Keratinocyte (primary cell): ENCODE measurements at regions not wholly inside any gene's neighbourhood (a gene's known extent, or its start where the extent isn't known, plus 50 kb on each side); places are given as distances from the start of the nearest gene placed in this dataset.

Experiments
- DNase-seq: peaks from one replicate; pipeline ENCODE4 v3.0.0-alpha.2; 2011; ENCODE audit warnings: low read depth, missing footprints, low spot score
- FAIRE-seq: peaks from 2 replicates; lab custom pipeline; 2011; peaks lifted over from hg19 to GRCh38; lab: Jason Lieb, UNC
- H2AFZ ChIP-seq: 2 replicates; pipeline ENCODE4 v1.6.0; 2012; ENCODE audit warnings: low read length, control low read depth, inconsistent platforms; ENCODE audit not compliant: control insufficient read depth
- H3K27ac ChIP-seq: 2 replicates; pipeline ENCODE4 v1.5.1; 2011; ENCODE audit warnings: low read length; ENCODE audit not compliant: control insufficient read depth, insufficient read depth
- H3K27me3 ChIP-seq: 3 replicates; pipeline ENCODE4 v1.6.0; 2011; ENCODE audit warnings: low read length; ENCODE audit not compliant: control insufficient read depth, insufficient read depth; ENCODE audit errors: extremely low read depth
- H3K36me3 ChIP-seq, 2 experiments: 2 replicates in 1 of 2; 3 replicates in 1 of 2; pipeline ENCODE4 v1.5.1; 2011; ENCODE audit warnings: low read length in 2 of 2, mild to moderate bottlenecking in 1 of 2; ENCODE audit not compliant: control insufficient read depth in 2 of 2, insufficient read depth in 2 of 2; ENCODE audit errors: extremely low read depth in 1 of 2
- H3K4me1 ChIP-seq: 3 replicates; pipeline ENCODE4 v1.5.1; 2011; ENCODE audit warnings: low read length; ENCODE audit not compliant: control insufficient read depth, insufficient read depth; ENCODE audit errors: extremely low read depth
- H3K4me2 ChIP-seq: 3 replicates; pipeline ENCODE4 v1.6.0; 2011; ENCODE audit warnings: low read depth, low read length; ENCODE audit not compliant: control insufficient read depth, insufficient read depth; ENCODE audit errors: extremely low read depth
- H3K4me3 ChIP-seq, 3 experiments: fragments of 200-600 bp in 1 of 3; sonication (generic) in 1 of 3; 2 replicates in 2 of 3; 3 replicates in 1 of 3; pipeline ENCODE4 v1.5.1; 2011 to 2016; ENCODE audit warnings: low read length in 3 of 3, mild to moderate bottlenecking in 3 of 3, control low read depth in 2 of 3, inconsistent platforms in 1 of 3, low read depth in 1 of 3, mixed read lengths in 1 of 3, mixed run types in 1 of 3, moderate library complexity in 1 of 3; ENCODE audit not compliant: control insufficient read depth in 2 of 3, insufficient read depth in 2 of 3; ENCODE audit errors: extremely low read depth in 1 of 3
- H3K79me2 ChIP-seq: 2 replicates; pipeline ENCODE4 v1.6.0; 2012; ENCODE audit warnings: low read length; ENCODE audit not compliant: control insufficient read depth, insufficient read depth
- H3K9ac ChIP-seq: 3 replicates; pipeline ENCODE4 v1.6.0; 2011; ENCODE audit warnings: low read length; ENCODE audit not compliant: control insufficient read depth, insufficient read depth; ENCODE audit errors: extremely low read depth
- H3K9me1 ChIP-seq: 3 replicates; pipeline ENCODE4 v1.6.0; 2011; ENCODE audit warnings: low read length; ENCODE audit not compliant: control insufficient read depth, insufficient read depth; ENCODE audit errors: extremely low read depth
- H3K9me3 ChIP-seq: 2 replicates; pipeline ENCODE4 v1.5.1; 2012; ENCODE audit warnings: low read depth, low read length; ENCODE audit not compliant: control insufficient read depth
- H4K20me1 ChIP-seq: 3 replicates; pipeline ENCODE4 v1.6.0; 2011; ENCODE audit warnings: low read length; ENCODE audit not compliant: control insufficient read depth, insufficient read depth; ENCODE audit errors: extremely low read depth
- EZH2 ChIP-seq: IDR thresholded peaks from one replicate; pipeline ENCODE4 v1.6.1; 2012; ENCODE audit warnings: inconsistent platforms, mild to moderate bottlenecking, low read length, moderate library complexity
- dilution Hi-C: fragments of 300-500 bp; cut with MboI; formaldehyde crosslinking; loops from one replicate; pipeline ENCODE4 v1.7.0; 2020; ENCODE audit warnings: low sequenced_read_pairs; ENCODE audit not compliant: extremely low pct_ligation_motif_present
- TF ChIP-seq, protein P1 (sequence below), 3 experiments: IDR thresholded peaks in 1 of 3; conservative IDR thresholded peaks in 1 of 3; optimal IDR thresholded peaks in 1 of 3; 2 replicates in 2 of 3; 3 replicates in 1 of 3; pipeline versions ENCODE3 to v1.5.1; 2011; ENCODE audit warnings: low read length in 3 of 3, mild to moderate bottlenecking in 3 of 3, moderate library complexity in 2 of 3, control low read depth in 1 of 3, inconsistent platforms in 1 of 3; ENCODE audit not compliant: insufficient read depth in 2 of 3; ENCODE audit errors: extremely low read depth in 1 of 3

DNA sequence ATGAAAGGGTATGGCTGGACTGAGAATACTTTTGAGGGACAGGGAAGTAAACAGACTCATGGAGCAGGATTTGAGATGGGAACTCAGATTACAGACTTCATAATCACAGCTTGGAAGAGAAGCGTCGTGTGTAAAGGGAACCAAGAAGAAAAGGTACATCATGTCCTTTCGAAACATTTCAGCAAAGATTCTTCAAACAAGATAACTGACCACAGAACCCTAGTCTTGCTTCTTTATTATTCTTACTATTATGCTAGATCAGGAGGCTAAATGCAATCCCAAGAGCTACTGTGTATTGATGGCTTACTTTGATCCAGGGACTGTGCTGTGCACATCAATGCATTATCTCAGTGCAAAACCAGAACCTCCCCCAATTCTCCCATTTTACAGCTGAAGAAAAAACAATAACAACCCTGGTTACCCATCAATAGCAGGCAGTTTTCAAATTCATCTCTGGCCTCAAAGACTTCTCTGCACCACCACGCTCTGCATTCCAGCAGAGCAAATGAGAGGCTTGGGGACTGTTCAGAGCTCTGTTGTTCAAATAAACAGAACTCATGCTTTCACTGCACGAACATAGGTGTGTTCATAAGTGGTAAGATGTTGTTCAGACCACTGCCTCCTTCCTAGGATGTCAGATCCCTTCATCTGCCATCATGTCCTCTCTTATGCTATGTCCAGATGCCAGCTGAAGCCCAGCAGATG is 104.8 kb upstream of the NAV2 start:
- H4K20me1 ChIP-seq = no peaks in the 10 kb centered on the region
- DNase-seq = no peak
- no peaks in the 10 kb centered on the region for H3K36me3 ChIP-seq
- no peak overlapping the region for H3K9ac ChIP-seq
- dilution Hi-C loops = no loop called here
- no peaks in the 10 kb centered on the region for H3K9me1 ChIP-seq
- H3K4me3 ChIP-seq = no peak overlapping the region
- no peaks in the 10 kb centered on the region for H3K79me2 ChIP-seq
- H3K27ac ChIP-seq = no peak overlapping the region
- TF ChIP-seq, protein P1, sequence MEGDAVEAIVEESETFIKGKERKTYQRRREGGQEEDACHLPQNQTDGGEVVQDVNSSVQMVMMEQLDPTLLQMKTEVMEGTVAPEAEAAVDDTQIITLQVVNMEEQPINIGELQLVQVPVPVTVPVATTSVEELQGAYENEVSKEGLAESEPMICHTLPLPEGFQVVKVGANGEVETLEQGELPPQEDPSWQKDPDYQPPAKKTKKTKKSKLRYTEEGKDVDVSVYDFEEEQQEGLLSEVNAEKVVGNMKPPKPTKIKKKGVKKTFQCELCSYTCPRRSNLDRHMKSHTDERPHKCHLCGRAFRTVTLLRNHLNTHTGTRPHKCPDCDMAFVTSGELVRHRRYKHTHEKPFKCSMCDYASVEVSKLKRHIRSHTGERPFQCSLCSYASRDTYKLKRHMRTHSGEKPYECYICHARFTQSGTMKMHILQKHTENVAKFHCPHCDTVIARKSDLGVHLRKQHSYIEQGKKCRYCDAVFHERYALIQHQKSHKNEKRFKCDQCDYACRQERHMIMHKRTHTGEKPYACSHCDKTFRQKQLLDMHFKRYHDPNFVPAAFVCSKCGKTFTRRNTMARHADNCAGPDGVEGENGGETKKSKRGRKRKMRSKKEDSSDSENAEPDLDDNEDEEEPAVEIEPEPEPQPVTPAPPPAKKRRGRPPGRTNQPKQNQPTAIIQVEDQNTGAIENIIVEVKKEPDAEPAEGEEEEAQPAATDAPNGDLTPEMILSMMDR (optimal IDR thresholded peaks at IDR 0.05 in 1 of 3, IDR thresholded peaks at IDR 0.05 in 1 of 3, conservative IDR thresholded peaks at IDR 0.05 in 1 of 3; ENCODE audit: extremely low read depth in 1 of 3, insufficient read depth in 2 of 3, low read length in 3 of 3) = no peak
- TF ChIP-seq EZH2 = no peak
- no peaks in the 10 kb centered on the region for H3K9me3 ChIP-seq
- H3K4me2 ChIP-seq = no peak overlapping the region
- H3K27me3 ChIP-seq = peaks cover 5% of the 10 kb centered on the region
- no peak overlapping the region for H2AFZ ChIP-seq
- H3K4me1 ChIP-seq = no peaks in the 10 kb centered on the region
- FAIRE-seq = no peak

DNA sequence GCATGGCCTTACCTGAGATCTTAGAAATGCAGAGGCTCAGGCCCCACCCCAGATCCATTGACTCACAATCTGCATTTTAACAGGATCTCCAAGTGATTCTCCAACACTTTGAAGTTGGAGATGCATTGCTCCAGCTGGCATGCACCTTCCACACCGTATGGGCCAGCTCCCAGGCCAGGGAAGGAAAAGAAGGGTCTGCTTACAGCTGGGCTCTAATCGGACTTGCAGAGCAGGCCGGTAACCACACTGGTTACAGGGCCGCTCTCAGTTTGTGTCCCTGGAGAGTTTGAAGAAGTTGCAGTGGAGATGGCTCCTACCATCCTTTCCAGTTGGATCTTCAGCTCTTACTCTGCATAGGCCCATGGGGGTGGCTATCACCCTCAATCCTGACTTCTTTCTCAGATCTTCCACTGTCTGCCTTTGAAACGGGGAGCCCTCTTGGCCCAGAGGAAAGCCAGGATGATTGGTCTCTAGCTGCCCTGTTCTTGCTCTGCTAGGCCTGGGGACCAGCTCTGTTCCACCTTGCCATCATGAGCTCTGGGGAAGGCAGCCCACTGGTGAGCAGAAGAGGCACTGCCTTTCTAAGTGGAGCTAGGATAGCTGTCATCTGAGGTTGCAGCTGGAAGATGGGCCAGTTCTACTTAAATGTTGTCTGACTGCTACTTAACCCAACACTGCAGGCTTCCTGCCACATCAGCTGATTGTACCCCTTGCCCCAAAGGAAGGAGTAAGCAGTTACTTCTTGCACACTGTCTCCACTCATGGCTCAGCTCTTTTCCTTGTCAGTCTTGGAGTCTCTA is 105.6 kb upstream of the NAV2 start:
- Histone ChIP-seq H3K4me2 (no peak overlapping the region), H4K20me1 (no peaks in the 10 kb centered on the region), H3K9me1 (no peaks in the 10 kb centered on the region), H3K4me3 (no peak overlapping the region), H3K27me3 (peaks cover 5% of the 10 kb centered on the region), H3K27ac (no peak overlapping the region), H3K79me2 (no peaks in the 10 kb centered on the region), H3K4me1 (no peaks in the 10 kb centered on the region), H3K9ac (no peak overlapping the region), H3K9me3 (no peaks in the 10 kb centered on the region), H2AFZ (no peak overlapping the region), H3K36me3 (no peaks in the 10 kb centered on the region)
- TF ChIP-seq, protein P1 (optimal IDR thresholded peaks at IDR 0.05 in 1 of 3, IDR thresholded peaks at IDR 0.05 in 1 of 3, conservative IDR thresholded peaks at IDR 0.05 in 1 of 3; ENCODE audit: extremely low read depth in 1 of 3, insufficient read depth in 2 of 3, low read length in 3 of 3) = no peak
- TF ChIP-seq EZH2 = no peak
- dilution Hi-C loops = no loop called here
- DNase-seq (no peak), FAIRE-seq (no peak)
